Endothelial cell (in vitro differentiated cells): ENCODE measurements at regions not wholly inside any gene's neighbourhood (a gene's known extent, or its start where the extent isn't known, plus 50 kb on each side); places are given as distances from the start of the nearest gene placed in this dataset.

Experiments
- DNase-seq: peaks from one replicate; pipeline ENCODE4 v3.0.0; 2021; ENCODE audit warnings: low spot score
- H3K27ac Mint-ChIP-seq: one replicate; pipeline ENCODE4 v1.8.0; 2021; ENCODE audit warnings: mixed read lengths, inconsistent platforms; ENCODE audit not compliant: unreplicated experiment
- H3K27me3 Mint-ChIP-seq: one replicate; pipeline ENCODE4 v1.8.0; 2021; ENCODE audit warnings: mild to moderate bottlenecking, moderate library complexity, mixed read lengths, inconsistent platforms; ENCODE audit not compliant: unreplicated experiment
- H3K36me3 Mint-ChIP-seq: one replicate; pipeline ENCODE4 v1.8.0; 2021; ENCODE audit warnings: mild to moderate bottlenecking, low read depth, mixed read lengths, inconsistent platforms; ENCODE audit not compliant: unreplicated experiment
- H3K4me1 Mint-ChIP-seq: one replicate; pipeline ENCODE4 v1.8.0; 2021; ENCODE audit warnings: mild to moderate bottlenecking, mixed read lengths, inconsistent platforms; ENCODE audit not compliant: unreplicated experiment
- H3K4me3 Mint-ChIP-seq: one replicate; pipeline ENCODE4 v1.8.0; 2021; ENCODE audit warnings: mild to moderate bottlenecking, mixed read lengths, inconsistent platforms; ENCODE audit not compliant: unreplicated experiment
- H3K9me3 Mint-ChIP-seq: one replicate; pipeline ENCODE4 v1.8.0; 2021; ENCODE audit warnings: mixed read lengths, inconsistent platforms; ENCODE audit not compliant: unreplicated experiment
- TF ChIP-seq, protein P1 (sequence below): fragments of 200-600 bp; sonication (generic); IDR thresholded peaks from one replicate; pipeline ENCODE4 v1.5.0; 2021; ENCODE audit warnings: antibody characterized with exemption; ENCODE audit not compliant: unreplicated experiment

DNA sequence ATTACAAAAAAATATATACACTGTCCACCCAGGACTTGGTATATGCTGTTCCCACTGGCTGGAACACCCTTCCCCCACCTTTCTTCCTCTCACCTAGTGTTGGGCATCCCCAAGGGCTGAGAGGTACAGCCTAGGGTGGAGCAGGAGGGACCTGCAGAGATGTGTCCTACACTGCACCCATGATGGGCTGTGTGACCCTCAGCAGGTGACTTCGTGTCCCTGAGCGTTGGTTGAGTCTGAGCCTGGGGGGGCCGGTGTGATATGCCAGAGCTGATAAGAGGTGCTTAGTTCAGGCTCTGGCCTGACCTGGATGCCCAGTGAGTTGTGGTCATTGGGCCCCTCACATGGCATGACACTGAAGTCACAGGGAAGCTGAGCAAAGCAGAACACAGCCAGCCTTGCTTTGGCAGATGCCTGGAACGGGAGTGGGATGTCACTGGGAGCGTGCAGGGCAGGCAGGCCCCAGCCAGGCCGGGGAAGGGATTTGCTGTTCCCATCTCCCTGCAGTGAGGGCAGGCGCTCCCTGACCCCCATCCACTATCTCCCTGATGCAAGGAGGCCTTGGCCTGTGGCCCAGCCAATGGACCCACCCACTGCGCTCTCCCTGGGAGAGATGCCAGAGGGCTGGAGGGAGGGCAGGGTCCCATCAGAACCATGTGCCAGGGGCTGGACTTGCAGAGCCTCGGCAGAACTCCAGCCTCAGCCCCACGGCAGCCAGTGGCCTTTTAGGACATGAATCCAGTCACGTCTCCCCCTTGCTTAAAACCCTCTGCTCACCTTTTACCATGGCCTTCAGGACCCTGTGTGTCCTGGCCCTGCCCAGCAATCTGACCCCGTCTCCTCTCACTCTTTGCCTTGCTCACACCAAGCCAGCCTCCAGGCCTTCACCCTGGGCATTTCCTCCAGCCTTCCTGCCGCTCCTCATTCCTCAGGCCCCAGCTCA is 138.9 kb downstream of the MN1 start:
- Mint-ChIP-seq H3K9me3 (no peaks in the 10 kb centered on the region), H3K36me3 (no peaks in the 10 kb centered on the region), H3K27me3 (peaks cover 6% of the 10 kb centered on the region), H3K27ac (no peak overlapping the region), H3K4me1 (peaks cover 7% of the 10 kb centered on the region), H3K4me3 (no peak overlapping the region)
- no peak for DNase-seq
- TF ChIP-seq, protein P1, sequence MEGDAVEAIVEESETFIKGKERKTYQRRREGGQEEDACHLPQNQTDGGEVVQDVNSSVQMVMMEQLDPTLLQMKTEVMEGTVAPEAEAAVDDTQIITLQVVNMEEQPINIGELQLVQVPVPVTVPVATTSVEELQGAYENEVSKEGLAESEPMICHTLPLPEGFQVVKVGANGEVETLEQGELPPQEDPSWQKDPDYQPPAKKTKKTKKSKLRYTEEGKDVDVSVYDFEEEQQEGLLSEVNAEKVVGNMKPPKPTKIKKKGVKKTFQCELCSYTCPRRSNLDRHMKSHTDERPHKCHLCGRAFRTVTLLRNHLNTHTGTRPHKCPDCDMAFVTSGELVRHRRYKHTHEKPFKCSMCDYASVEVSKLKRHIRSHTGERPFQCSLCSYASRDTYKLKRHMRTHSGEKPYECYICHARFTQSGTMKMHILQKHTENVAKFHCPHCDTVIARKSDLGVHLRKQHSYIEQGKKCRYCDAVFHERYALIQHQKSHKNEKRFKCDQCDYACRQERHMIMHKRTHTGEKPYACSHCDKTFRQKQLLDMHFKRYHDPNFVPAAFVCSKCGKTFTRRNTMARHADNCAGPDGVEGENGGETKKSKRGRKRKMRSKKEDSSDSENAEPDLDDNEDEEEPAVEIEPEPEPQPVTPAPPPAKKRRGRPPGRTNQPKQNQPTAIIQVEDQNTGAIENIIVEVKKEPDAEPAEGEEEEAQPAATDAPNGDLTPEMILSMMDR, result no peak

DNA sequence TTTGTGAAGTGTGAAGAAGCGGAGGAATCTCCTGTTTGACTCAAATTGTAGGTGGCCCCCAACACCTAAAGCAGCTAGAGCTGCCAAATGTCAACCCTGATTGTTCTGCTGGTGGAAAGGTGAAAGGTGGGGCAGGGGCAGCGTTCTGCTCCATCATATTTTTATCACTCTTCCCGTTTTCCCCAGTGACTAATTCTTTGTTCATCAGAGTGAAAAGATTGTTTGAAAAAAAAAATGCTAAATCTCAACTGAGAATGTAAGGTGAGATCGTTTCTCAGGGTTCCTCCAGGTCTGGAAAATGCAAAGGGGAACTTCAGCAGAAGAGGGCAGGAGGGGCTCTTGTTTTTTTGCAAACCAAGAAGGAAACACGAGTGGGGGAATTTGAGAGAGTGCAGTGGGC is 137.7 kb downstream of the MN1 start:
- H3K4me3 Mint-ChIP-seq, result no peak overlapping the region
- H3K27ac Mint-ChIP-seq, result no peak overlapping the region
- TF ChIP-seq, protein P1, result no peak
- no peak for DNase-seq
- no peaks in the 10 kb centered on the region for H3K9me3 Mint-ChIP-seq
- H3K4me1 Mint-ChIP-seq, result peaks cover 8% of the 10 kb centered on the region
- H3K27me3 Mint-ChIP-seq, result peaks cover 6% of the 10 kb centered on the region
- H3K36me3 Mint-ChIP-seq, result no peaks in the 10 kb centered on the region

DNA sequence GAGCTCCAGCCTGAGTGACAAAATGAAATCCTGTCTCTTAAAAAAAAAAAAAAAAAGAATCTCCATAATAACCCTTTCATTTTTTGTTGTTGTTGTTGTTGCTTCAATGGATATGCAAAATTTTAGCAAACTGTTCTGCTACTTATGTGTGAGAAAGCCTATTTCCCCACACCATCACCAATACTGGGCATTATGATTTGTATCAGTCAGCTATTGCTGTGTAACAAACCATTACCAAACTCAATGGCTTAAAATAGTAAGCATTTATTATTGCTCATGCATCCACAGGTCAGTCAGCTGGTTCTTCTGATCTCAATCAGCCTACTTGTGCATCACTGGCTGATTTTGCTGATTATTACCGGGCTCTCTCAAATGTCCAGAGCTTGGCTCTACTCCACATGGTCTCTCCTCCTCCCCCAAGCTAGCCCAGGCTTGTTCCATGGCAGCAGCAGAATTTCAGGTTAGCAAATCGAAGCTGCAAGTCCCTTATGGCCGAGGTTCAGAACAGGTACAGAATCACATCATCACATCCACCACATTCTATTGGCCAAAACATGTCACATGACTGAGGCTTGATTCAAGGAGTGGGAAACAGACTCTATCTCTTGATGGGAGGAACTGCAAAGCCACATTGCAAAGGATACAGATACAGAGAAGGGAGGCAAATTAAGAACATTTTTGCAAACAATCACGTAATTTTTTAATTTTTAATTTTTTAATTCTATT is 135.1 kb downstream of the MN1 start:
- peaks cover 3% of the 10 kb centered on the region for H3K36me3 Mint-ChIP-seq
- H3K4me3 Mint-ChIP-seq, result no peak overlapping the region
- no peak overlapping the region for H3K27ac Mint-ChIP-seq
- TF ChIP-seq, protein P1, result no peak
- H3K4me1 Mint-ChIP-seq, result peaks cover 18% of the 10 kb centered on the region
- peaks cover 4% of the 10 kb centered on the region for H3K27me3 Mint-ChIP-seq
- H3K9me3 Mint-ChIP-seq, result no peaks in the 10 kb centered on the region
- DNase-seq, result no peak

DNA sequence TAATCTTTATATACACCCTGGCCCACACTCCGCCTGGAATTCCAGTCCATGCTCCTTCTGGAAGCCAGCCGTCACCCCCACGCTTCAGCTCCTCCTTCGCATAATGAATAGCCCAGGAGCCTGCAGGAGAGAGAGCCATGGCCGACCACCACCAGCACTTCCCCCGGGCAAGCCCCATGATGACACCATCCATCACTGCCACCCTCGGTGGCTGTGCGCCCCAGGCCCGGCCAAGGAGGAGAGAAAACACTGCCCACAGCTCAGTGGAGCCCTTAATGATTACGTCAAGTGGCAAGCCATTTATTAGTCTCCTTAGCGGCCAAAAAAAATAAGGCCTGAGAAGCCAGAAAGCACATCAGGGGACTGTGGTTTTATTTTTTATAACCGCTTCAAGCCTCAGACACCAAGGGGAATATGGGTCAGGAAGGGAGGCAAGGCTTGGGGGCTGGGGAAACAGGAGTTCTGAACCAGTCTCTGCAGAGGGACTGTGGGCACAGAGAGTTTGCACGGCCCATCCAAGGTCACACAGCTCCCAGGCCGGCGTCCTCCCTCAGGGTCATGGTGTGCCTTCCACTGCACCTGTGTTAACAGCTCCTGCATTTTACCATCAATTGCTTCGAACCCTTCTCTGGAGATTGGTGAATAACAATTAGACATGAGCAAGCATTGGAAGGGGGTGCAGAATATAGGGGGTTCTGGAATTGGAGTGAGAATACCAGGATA is 134.3 kb downstream of the MN1 start:
- TF ChIP-seq, protein P1, result no peak
- no peak overlapping the region for H3K4me3 Mint-ChIP-seq
- peaks cover 18% of the 10 kb centered on the region for H3K4me1 Mint-ChIP-seq
- H3K27me3 Mint-ChIP-seq, result peaks cover 4% of the 10 kb centered on the region
- DNase-seq, result no peak
- H3K36me3 Mint-ChIP-seq, result peaks cover 3% of the 10 kb centered on the region
- no peak overlapping the region for H3K27ac Mint-ChIP-seq
- H3K9me3 Mint-ChIP-seq, result no peaks in the 10 kb centered on the region
